WTC11 (cell line): ENCODE measurements at regions not wholly inside any gene's neighbourhood (a gene's known extent, or its start where the extent isn't known, plus 50 kb on each side); places are given as distances from the start of the nearest gene placed in this dataset.

Experiments used
- ATAC-seq: fragments of 200-7000 bp; cut with Tn5 transposase; 2 replicates; pipeline ENCODE4 v1.10.0; 2021; ENCODE audit warnings: mild to moderate bottlenecking, moderate library complexity
- CTCF ChIA-PET: fragments of 300-600 bp; sonication (Branson Sonifier 250); formaldehyde crosslinking; loops from one replicate; lab custom pipeline; 2021; ENCODE audit warnings: antibody characterized with exemption; lab: Charles Lee
- POLR2A ChIA-PET: fragments of 350-600 bp; sonication (Branson Sonifier 250); formaldehyde crosslinking; loops from one replicate; lab custom pipeline; 2021; ENCODE audit warnings: antibody characterized with exemption; lab: Charles Lee
- DNase-seq: peaks from one replicate; pipeline ENCODE4 v3.0.0; 2021; ENCODE audit warnings: low spot score
- H3K27ac Mint-ChIP-seq: 2 replicates; pipeline ENCODE4 v1.8.0; 2021; ENCODE audit warnings: mixed read lengths
- H3K27me3 Mint-ChIP-seq: 2 replicates; pipeline ENCODE4 v1.8.0; 2021; ENCODE audit warnings: low read depth, mild to moderate bottlenecking, moderate library complexity, mixed read lengths
- H3K36me3 Mint-ChIP-seq: 2 replicates; pipeline ENCODE4 v1.8.0; 2021; ENCODE audit warnings: mixed read lengths
- H3K4me1 Mint-ChIP-seq: 2 replicates; pipeline ENCODE4 v1.8.0; 2022; ENCODE audit warnings: mixed read lengths
- H3K4me3 Mint-ChIP-seq: 2 replicates; pipeline ENCODE4 v1.8.0; 2021; ENCODE audit warnings: mild to moderate bottlenecking, moderate library complexity, mixed read lengths
- H3K9me3 Mint-ChIP-seq: 2 replicates; pipeline ENCODE4 v1.8.0; 2021; ENCODE audit warnings: mixed read lengths
- ARID4B ChIP-seq: sonication (generic); formaldehyde crosslinking; IDR thresholded peaks from 2 replicates; pipeline ENCODE4 v1.8.0; 2023; ENCODE audit warnings: missing genetic modification reagents, mild to moderate bottlenecking, borderline replicate concordance
- E2F1 ChIP-seq: sonication (generic); formaldehyde crosslinking; IDR thresholded peaks from 2 replicates; pipeline ENCODE4 v1.8.0; 2022; ENCODE audit warnings: mild to moderate bottlenecking, missing genetic modification reagents
- E2F4 ChIP-seq: sonication (generic); formaldehyde crosslinking; IDR thresholded peaks from 2 replicates; pipeline ENCODE4 v1.8.1; 2022; ENCODE audit warnings: low read depth, mild to moderate bottlenecking, moderate library complexity, missing genetic modification reagents, borderline replicate concordance
- ELF4 ChIP-seq: sonication (generic); formaldehyde crosslinking; IDR thresholded peaks from 2 replicates; pipeline ENCODE4 v1.8.1; 2022; ENCODE audit warnings: low read depth, mild to moderate bottlenecking, moderate library complexity, missing genetic modification reagents
- FOXP1 ChIP-seq: sonication (generic); formaldehyde crosslinking; IDR thresholded peaks from 2 replicates; pipeline ENCODE4 v1.8.0; 2022; ENCODE audit warnings: missing genetic modification reagents, mild to moderate bottlenecking, moderate library complexity, borderline replicate concordance
- GTF2I ChIP-seq: fragments of 250-450 bp; sonication (Bioruptor Pico); conservative IDR thresholded peaks from 2 replicates; pipeline ENCODE4 v1.4.0; 2021; ENCODE audit warnings: mild to moderate bottlenecking
- JAZF1 ChIP-seq: fragments of 250-450 bp; sonication (Bioruptor Pico); IDR thresholded peaks from 2 replicates; pipeline ENCODE4 v1.9.0; 2021; ENCODE audit warnings: moderate library complexity, mild to moderate bottlenecking, inconsistent platforms
- JUN ChIP-seq: sonication (generic); formaldehyde crosslinking; IDR thresholded peaks from 2 replicates; pipeline ENCODE4 v1.8.0; 2023; ENCODE audit warnings: mild to moderate bottlenecking, missing genetic modification reagents
- MXD4 ChIP-seq: fragments of 250-450 bp; sonication (Bioruptor Pico); IDR thresholded peaks from 2 replicates; pipeline ENCODE4 v1.8.0; 2021; ENCODE audit warnings: mild to moderate bottlenecking, moderate library complexity, borderline replicate concordance
- NR2C2 ChIP-seq: sonication (generic); formaldehyde crosslinking; IDR thresholded peaks from 2 replicates; pipeline ENCODE4 v1.8.0; 2022; ENCODE audit warnings: mild to moderate bottlenecking, missing genetic modification reagents
- PREB ChIP-seq: sonication (generic); formaldehyde crosslinking; IDR thresholded peaks from 2 replicates; pipeline ENCODE4 v1.8.1; 2022; ENCODE audit warnings: mild to moderate bottlenecking, missing genetic modification reagents, moderate library complexity, borderline replicate concordance
- PRRX2 ChIP-seq: fragments of 250-450 bp; sonication (Bioruptor Pico); IDR thresholded peaks from 2 replicates; pipeline ENCODE4 v1.8.0; 2021; ENCODE audit warnings: mild to moderate bottlenecking
- SMAD3 ChIP-seq: sonication (generic); formaldehyde crosslinking; IDR thresholded peaks from 2 replicates; pipeline ENCODE4 v1.8.0; 2022; ENCODE audit warnings: missing genetic modification reagents, mild to moderate bottlenecking, borderline replicate concordance
- SP1 ChIP-seq: sonication (generic); formaldehyde crosslinking; conservative IDR thresholded peaks from 2 replicates; pipeline ENCODE4 v1.8.1; 2022; ENCODE audit warnings: missing genetic modification reagents
- ZBTB21 ChIP-seq: sonication (generic); formaldehyde crosslinking; IDR thresholded peaks from 2 replicates; pipeline ENCODE4 v1.8.1; 2023; ENCODE audit warnings: mild to moderate bottlenecking, missing genetic modification reagents, borderline replicate concordance
- ZBTB43 ChIP-seq: sonication (generic); formaldehyde crosslinking; IDR thresholded peaks from 2 replicates; pipeline ENCODE4 v1.8.1; 2023; ENCODE audit warnings: mild to moderate bottlenecking, missing genetic modification reagents
- ZNF232 ChIP-seq: sonication (generic); formaldehyde crosslinking; IDR thresholded peaks from 2 replicates; pipeline ENCODE4 v1.8.0; 2022; ENCODE audit warnings: mild to moderate bottlenecking, missing genetic modification reagents
- ZNF512 ChIP-seq: sonication (generic); formaldehyde crosslinking; IDR thresholded peaks from 2 replicates; pipeline ENCODE4 v1.8.1; 2022; ENCODE audit warnings: missing genetic modification reagents, borderline replicate concordance

- TF ChIP-seq FOXP1 (no peak), E2F4 (CRISPR knock-in tag) (no peak), SP1 (no peak)
These were observed 443.5 kb upstream of the SLC14A2 start (continued) for GRCh38 chr18:45171679-45172191.

GRCh38 chr18:45173327-45173726 lies 441.9 kb upstream of the SLC14A2 start:
- Mint-ChIP-seq H3K4me1 (peaks cover 8% of the 10 kb centered on the region), H3K27me3 (no peaks in the 10 kb centered on the region), H3K4me3 (no peak overlapping the region), H3K27ac (no peak overlapping the region), H3K9me3 (no peaks in the 10 kb centered on the region), H3K36me3 (no peaks in the 10 kb centered on the region)
- no peak for ATAC-seq
- ChIA-PET POLR2A (no interaction called here), CTCF (no interaction called here)
- TF ChIP-seq ARID4B (CRISPR knock-in tag) = no peak
- no peak for TF ChIP-seq ZNF232 (CRISPR knock-in tag)
- no peak for TF ChIP-seq PREB (CRISPR knock-in tag)
- no peak for TF ChIP-seq ZBTB43
- no peak for TF ChIP-seq NR2C2 (CRISPR knock-in tag)
- no peak for TF ChIP-seq SMAD3 (CRISPR knock-in tag)
- DNase-seq = no peak

GRCh38 chr18:45173799-45174519 lies 441.3 kb upstream of the SLC14A2 start:
- Mint-ChIP-seq H3K27ac (no peak overlapping the region), H3K27me3 (no peaks in the 10 kb centered on the region), H3K4me1 (peaks cover 8% of the 10 kb centered on the region), H3K4me3 (no peak overlapping the region), H3K36me3 (no peaks in the 10 kb centered on the region), H3K9me3 (no peaks in the 10 kb centered on the region)
- DNase-seq (no peak), ATAC-seq (no peak)
- ChIA-PET POLR2A (no interaction called here), CTCF (interaction anchor here (0.6 kb wide), 1 partner anchor 214 kb away, joined by 5 read pairs; no protein-coding TSS in a partner anchor)
- TF ChIP-seq PREB (CRISPR knock-in tag) = no peak
- no peak for TF ChIP-seq ZNF512 (CRISPR knock-in tag)
- TF ChIP-seq E2F1 (CRISPR knock-in tag) = no peak
- no peak for TF ChIP-seq MXD4 (CRISPR knock-in tag)
- no peak for TF ChIP-seq ZBTB21
- no peak for TF ChIP-seq ZBTB43
- no peak for TF ChIP-seq GTF2I (CRISPR knock-in tag)
- TF ChIP-seq PRRX2 (CRISPR knock-in tag) = no peak
- no peak for TF ChIP-seq ELF4 (CRISPR knock-in tag)
- TF ChIP-seq JAZF1 (CRISPR knock-in tag) = no peak
- no peak for TF ChIP-seq JUN
